H1 (cell line): ENCODE measurements at regions not wholly inside any gene's neighbourhood (a gene's known extent, or its start where the extent isn't known, plus 50 kb on each side); places are given as distances from the start of the nearest gene placed in this dataset.
A peak's percentile ranks its signal among the peaks of the same experiment; 100 is the strongest.

ENCODE experiments used
- E2F6 ChIP-seq: IDR thresholded peaks from 2 replicates; pipeline ENCODE4 v1.6.1; 2012; ENCODE audit warnings: inconsistent platforms
- RXRA ChIP-seq: IDR thresholded peaks from 2 replicates; pipeline ENCODE4 v1.6.1; 2011; ENCODE audit warnings: low read depth, mild to moderate bottlenecking, low read length, moderate library complexity; ENCODE audit not compliant: insufficient read depth
- SIX5 ChIP-seq: IDR thresholded peaks from 2 replicates; pipeline ENCODE4 v1.6.1; 2011; ENCODE audit warnings: mild to moderate bottlenecking, low read depth, low read length
- SP1 ChIP-seq: IDR thresholded peaks from 2 replicates; pipeline ENCODE4 v1.6.1; 2011; ENCODE audit warnings: low read depth, low read length

GRCh38 chr13:20301403-20302071 lies 69.4 kb upstream of the GJB6 start (continued):
- TF ChIP-seq E2F6 (0 out of 2 replicates have a peak, but pooled peaks have one; percentile 10), SIX5 (no peak), SP1 (no peak), RXRA (no peak)
